HUES48 (cell line): ENCODE measurements at regions not wholly inside any gene's neighbourhood (a gene's known extent, or its start where the extent isn't known, plus 50 kb on each side); places are given as distances from the start of the nearest gene placed in this dataset.
"Not testable (repeated sequence)": the region's sequence is repeated elsewhere in the genome, so short reads cannot be mapped to it uniquely, and the experiment has no call there.

Source experiments
- H3K27ac ChIP-seq: one replicate; pipeline ENCODE4 v1.7.0; 2013; ENCODE audit warnings: low read depth, low read length, inconsistent platforms
- H3K27me3 ChIP-seq: 2 replicates; pipeline ENCODE4 v1.6.1; 2013; ENCODE audit warnings: mild to moderate bottlenecking, low read length; ENCODE audit not compliant: control insufficient read depth, insufficient read depth
- H3K36me3 ChIP-seq: 2 replicates; pipeline ENCODE4 v1.6.1; 2013; ENCODE audit warnings: low read length; ENCODE audit not compliant: control insufficient read depth, insufficient read depth
- H3K4me1 ChIP-seq: 2 replicates; pipeline ENCODE4 v1.6.1; 2013; ENCODE audit warnings: mild to moderate bottlenecking, low read length; ENCODE audit not compliant: control insufficient read depth, insufficient read depth
- H3K4me3 ChIP-seq: 2 replicates; pipeline ENCODE4 v1.5.1; 2013; ENCODE audit warnings: mild to moderate bottlenecking, low read depth, low read length
- H3K9ac ChIP-seq: 2 replicates; pipeline ENCODE4 v1.6.1; 2013; ENCODE audit warnings: mild to moderate bottlenecking, low read depth, low read length, moderate library complexity
- H3K9me3 ChIP-seq: 2 replicates; pipeline ENCODE4 v1.6.1; 2013; ENCODE audit warnings: low read length; ENCODE audit not compliant: control insufficient read depth, insufficient read depth

GRCh38 chr21:28069450-28069923 is 923.2 kb downstream of the LTN1 start:
- Histone ChIP-seq H3K9me3 (no peaks in the 10 kb centered on the region), H3K9ac (no peak overlapping the region), H3K4me3 (0 out of 2 replicates have a peak overlapping the region, but pooled peaks have one; percentile 6), H3K36me3 (no peaks in the 10 kb centered on the region), H3K4me1 (peaks cover 21% of the 10 kb centered on the region), H3K27ac (peak overlapping the region; percentile 52), H3K27me3 (no peaks in the 10 kb centered on the region)

GRCh38 chr21:28068455-28069358 is 924.0 kb downstream of the LTN1 start:
- Histone ChIP-seq H3K36me3 (no peaks in the 10 kb centered on the region), H3K27ac (peak overlapping the region; percentile 52), H3K4me3 (0 out of 2 replicates have a peak overlapping the region, but pooled peaks have one; percentile 6), H3K9ac (no peak overlapping the region), H3K9me3 (no peaks in the 10 kb centered on the region), H3K4me1 (peaks cover 23% of the 10 kb centered on the region), H3K27me3 (no peaks in the 10 kb centered on the region)

GRCh38 chr21:28066596-28067387 is 925.9 kb downstream of the LTN1 start:
- H3K27ac ChIP-seq, result no peak overlapping the region
- H3K4me1 ChIP-seq, result peaks cover 28% of the 10 kb centered on the region
- no peak overlapping the region for H3K9ac ChIP-seq
- no peaks in the 10 kb centered on the region for H3K36me3 ChIP-seq
- no peaks in the 10 kb centered on the region for H3K27me3 ChIP-seq
- H3K9me3 ChIP-seq, result no peaks in the 10 kb centered on the region
- no peak overlapping the region for H3K4me3 ChIP-seq

- Histone ChIP-seq H3K27me3 (no peaks in the 10 kb centered on the region), H3K9me3 (no peaks in the 10 kb centered on the region), H3K4me1 (peaks cover 28% of the 10 kb centered on the region), H3K27ac (no peak overlapping the region), H3K9ac (no peak overlapping the region), H3K36me3 (no peaks in the 10 kb centered on the region), H3K4me3 (no peak overlapping the region)
These were observed 926.6 kb downstream of the LTN1 start for GRCh38 chr21:28066076-28066475.

GRCh38 chr21:28063241-28064216 is 929.1 kb downstream of the LTN1 start:
- Histone ChIP-seq H3K36me3 (no peaks in the 10 kb centered on the region), H3K9ac (no peak overlapping the region), H3K4me1 (peaks cover 9% of the 10 kb centered on the region)

GRCh38 chr21:28052956-28053355 is 939.7 kb downstream of the LTN1 start:
- H3K9ac ChIP-seq, H3K9me3 ChIP-seq, H3K27me3 ChIP-seq, H3K36me3 ChIP-seq, H3K4me1 ChIP-seq, H3K4me3 ChIP-seq, H3K27ac ChIP-seq: not testable (repeated sequence)

More at GRCh38 chr21:28063241-28064216, 929.1 kb downstream of the LTN1 start:
- Histone ChIP-seq H3K27me3 (no peaks in the 10 kb centered on the region), H3K4me3 (no peak overlapping the region), H3K27ac (no peak overlapping the region), H3K9me3 (no peaks in the 10 kb centered on the region)

- H3K4me1 ChIP-seq, H3K4me3 ChIP-seq, H3K9ac ChIP-seq, H3K27me3 ChIP-seq, H3K9me3 ChIP-seq, H3K27ac ChIP-seq, H3K36me3 ChIP-seq: not testable (repeated sequence)
These were observed 941.0 kb downstream of the LTN1 start for GRCh38 chr21:28051649-28052048.

- not testable (repeated sequence) for H3K9me3 ChIP-seq, H3K27ac ChIP-seq, H3K9ac ChIP-seq, H3K27me3 ChIP-seq, H3K4me1 ChIP-seq, H3K4me3 ChIP-seq, H3K36me3 ChIP-seq
These were observed 957.0 kb downstream of the LTN1 start for GRCh38 chr21:28035692-28036091.

- H3K4me1 ChIP-seq, H3K9ac ChIP-seq, H3K27me3 ChIP-seq, H3K36me3 ChIP-seq, H3K27ac ChIP-seq, H3K4me3 ChIP-seq: not testable (repeated sequence)
- peaks cover 14% of the 10 kb centered on the region for H3K9me3 ChIP-seq
These were observed 957.8 kb downstream of the LTN1 start for GRCh38 chr21:28034916-28035315.

GRCh38 chr21:28034334-28034733 is 958.3 kb downstream of the LTN1 start:
- H3K4me1 ChIP-seq, H3K36me3 ChIP-seq, H3K27ac ChIP-seq, H3K27me3 ChIP-seq, H3K9ac ChIP-seq, H3K4me3 ChIP-seq: not testable (repeated sequence)
- H3K9me3 ChIP-seq, result peaks cover 15% of the 10 kb centered on the region
